22Rv1 (cell line): ENCODE measurements at regions not wholly inside any gene's neighbourhood (a gene's known extent, or its start where the extent isn't known, plus 50 kb on each side); places are given as distances from the start of the nearest gene placed in this dataset.

Experiments
- ZFX ChIP-seq: fragments of 450-650 bp; IDR thresholded peaks from 2 replicates; pipeline ENCODE4 v1.6.1; 2017; ENCODE audit warnings: antibody characterized with exemption, borderline replicate concordance
- TF ChIP-seq, protein P1 (sequence below): fragments of 450-650 bp; IDR thresholded peaks from 2 replicates; pipeline ENCODE4 v1.5.1; 2017; ENCODE audit warnings: mild to moderate bottlenecking

DNA sequence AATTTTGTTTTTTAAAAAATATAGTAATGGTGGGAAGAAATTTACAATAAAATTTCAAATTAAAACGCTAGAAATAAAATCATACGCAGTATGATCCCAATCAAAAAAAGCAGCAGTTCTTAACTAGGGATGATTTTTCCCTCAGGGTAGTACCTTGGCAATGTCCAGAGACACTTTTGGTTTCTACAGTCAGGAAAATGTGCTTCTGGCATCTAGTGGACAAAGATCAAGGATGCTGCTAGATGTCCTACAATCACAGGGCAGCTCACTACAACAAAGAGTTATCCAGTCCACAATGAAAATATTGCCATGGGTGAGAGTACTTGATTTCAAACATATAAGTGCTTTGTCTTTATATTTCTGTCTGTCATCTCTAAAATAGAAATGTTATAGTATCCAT, 400.2 kb upstream of the SGCD start:
- TF ChIP-seq, protein P1, sequence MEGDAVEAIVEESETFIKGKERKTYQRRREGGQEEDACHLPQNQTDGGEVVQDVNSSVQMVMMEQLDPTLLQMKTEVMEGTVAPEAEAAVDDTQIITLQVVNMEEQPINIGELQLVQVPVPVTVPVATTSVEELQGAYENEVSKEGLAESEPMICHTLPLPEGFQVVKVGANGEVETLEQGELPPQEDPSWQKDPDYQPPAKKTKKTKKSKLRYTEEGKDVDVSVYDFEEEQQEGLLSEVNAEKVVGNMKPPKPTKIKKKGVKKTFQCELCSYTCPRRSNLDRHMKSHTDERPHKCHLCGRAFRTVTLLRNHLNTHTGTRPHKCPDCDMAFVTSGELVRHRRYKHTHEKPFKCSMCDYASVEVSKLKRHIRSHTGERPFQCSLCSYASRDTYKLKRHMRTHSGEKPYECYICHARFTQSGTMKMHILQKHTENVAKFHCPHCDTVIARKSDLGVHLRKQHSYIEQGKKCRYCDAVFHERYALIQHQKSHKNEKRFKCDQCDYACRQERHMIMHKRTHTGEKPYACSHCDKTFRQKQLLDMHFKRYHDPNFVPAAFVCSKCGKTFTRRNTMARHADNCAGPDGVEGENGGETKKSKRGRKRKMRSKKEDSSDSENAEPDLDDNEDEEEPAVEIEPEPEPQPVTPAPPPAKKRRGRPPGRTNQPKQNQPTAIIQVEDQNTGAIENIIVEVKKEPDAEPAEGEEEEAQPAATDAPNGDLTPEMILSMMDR = no peak
- no peak for TF ChIP-seq ZFX
